ENCODE measurements at regions not wholly inside any gene's neighbourhood (a gene's known extent, or its start where the extent isn't known, plus 50 kb on each side); places are given as distances from the start of the nearest gene placed in this dataset.

DNA sequence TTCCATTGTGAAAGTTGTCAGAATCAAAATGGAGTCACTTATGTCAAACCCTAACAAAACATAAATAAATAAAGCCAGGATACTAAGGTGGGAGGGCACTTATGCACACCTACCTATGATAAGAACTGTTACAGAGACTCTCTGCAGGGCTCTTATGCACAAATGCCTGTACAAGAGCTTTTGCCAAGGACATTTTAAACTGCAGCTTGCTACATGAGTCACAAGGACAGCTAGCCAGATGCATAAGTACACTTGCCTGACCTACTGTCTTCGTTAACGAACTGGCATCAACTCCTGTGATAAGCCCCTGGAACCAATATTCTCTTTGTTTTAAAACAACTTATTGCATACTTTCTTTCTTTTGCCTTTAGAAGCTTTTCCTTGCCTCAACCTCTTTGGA is 152.9 kb upstream of the SPEF2 start:
- TF ChIP-seq ZNF274 (IDR thresholded peaks at IDR 0.05; ENCODE audit: low read depth, low read length) = no peak
- no peak overlapping the region for H3K4me3 ChIP-seq (ENCODE audit: low read length)

DNA sequence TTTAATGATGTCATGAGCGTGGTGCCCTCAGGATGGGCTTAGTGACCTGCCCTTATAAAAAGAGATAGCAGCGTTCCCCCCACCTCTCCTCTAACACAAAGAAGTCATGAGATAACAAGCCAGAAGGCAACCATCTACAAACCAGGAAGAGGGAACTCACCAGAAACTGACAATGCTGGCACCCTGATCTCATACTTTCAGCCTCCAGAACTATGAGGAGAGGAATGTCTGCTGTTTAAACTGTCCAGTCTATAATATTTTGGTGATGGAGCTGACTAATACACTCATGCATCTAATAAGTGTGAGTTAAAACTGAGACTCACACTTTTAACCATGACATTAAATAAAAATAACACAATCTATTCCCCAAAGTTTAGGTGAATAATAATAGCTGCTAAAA is 156.1 kb upstream of the SPEF2 start:
- TF ChIP-seq ZNF274 (IDR thresholded peaks at IDR 0.05; ENCODE audit: low read depth, low read length) = no peak
- H3K4me3 ChIP-seq (ENCODE audit: low read length) = no peak overlapping the region

DNA sequence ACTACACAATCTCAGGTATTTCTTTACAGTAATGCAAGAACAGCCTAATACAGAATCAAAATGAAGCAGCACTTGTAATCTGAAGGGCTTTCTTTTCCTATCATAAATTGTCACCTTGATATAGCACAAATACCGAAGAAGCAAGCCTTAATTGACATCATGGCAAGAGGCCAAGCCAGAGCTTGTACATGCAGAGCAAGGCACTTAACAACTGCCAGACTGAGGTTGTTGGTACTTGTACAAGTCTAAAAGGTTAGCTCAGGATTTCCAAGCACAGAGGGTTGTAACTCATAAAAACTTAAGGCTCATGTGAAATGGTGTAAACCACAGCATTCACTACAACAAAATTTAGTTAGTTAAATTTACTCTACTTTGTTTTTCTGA is 158.8 kb upstream of the SPEF2 start:
- no peak overlapping the region for H3K4me3 ChIP-seq (ENCODE audit: low read length)
- no peak for TF ChIP-seq ZNF274 (IDR thresholded peaks at IDR 0.05; ENCODE audit: low read depth, low read length)

GRCh38 chr5:35457912-35458823 is 159.5 kb upstream of the SPEF2 start:
- TF ChIP-seq ZNF274 (IDR thresholded peaks at IDR 0.05; ENCODE audit: low read depth, low read length) = no peak
- no peak overlapping the region for H3K4me3 ChIP-seq (ENCODE audit: low read length)

DNA sequence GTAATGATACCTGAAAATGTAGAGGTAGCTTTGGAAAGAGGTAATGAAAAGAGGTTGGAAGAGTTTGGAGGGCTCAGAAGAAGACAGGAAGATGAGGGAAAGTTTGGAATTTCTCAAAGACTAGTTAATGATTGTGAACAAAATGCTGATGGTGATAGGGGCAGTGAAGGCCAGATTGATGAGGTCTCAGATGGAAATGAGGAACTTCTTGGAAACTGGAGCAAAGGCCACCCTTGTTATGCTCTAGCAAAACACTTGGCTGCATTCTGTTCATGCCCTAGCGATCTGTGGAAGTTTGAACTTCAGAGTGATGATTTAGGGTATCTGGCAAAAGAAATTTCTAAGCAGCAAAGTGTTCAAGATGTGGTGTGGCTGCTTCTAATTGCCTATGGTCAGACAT is 161.2 kb upstream of the SPEF2 start:
- no peak for TF ChIP-seq ZNF274 (IDR thresholded peaks at IDR 0.05; ENCODE audit: low read depth, low read length)
- H3K4me3 ChIP-seq (ENCODE audit: low read length) = no peak overlapping the region

DNA sequence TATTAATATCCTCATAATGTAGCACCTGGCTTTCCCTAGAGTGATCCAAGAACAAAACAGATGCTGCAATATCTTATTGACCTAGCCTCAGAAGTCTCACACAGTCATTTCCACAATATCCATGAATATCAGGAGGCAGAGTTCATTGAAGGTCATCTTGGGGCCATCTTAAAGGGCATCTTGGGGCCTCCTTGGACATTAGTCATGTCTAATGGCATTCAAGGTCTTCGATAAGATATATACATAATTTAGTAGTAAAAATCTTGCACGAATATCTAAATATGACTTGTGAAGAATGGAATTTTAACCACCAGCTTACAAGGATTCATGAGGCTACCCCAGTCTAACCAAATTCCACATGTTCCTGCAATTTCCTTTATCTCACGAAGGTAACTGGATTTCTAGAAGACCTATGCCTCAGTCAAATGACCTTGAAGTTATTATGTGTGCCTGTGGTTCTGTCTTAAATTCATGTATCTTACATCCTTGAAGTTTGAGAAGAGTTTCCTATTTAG is 163.6 kb upstream of the SPEF2 start:
- no peak for TF ChIP-seq ZNF274 (IDR thresholded peaks at IDR 0.05; ENCODE audit: low read depth, low read length)
- no peak overlapping the region for H3K4me3 ChIP-seq (ENCODE audit: low read length)

DNA sequence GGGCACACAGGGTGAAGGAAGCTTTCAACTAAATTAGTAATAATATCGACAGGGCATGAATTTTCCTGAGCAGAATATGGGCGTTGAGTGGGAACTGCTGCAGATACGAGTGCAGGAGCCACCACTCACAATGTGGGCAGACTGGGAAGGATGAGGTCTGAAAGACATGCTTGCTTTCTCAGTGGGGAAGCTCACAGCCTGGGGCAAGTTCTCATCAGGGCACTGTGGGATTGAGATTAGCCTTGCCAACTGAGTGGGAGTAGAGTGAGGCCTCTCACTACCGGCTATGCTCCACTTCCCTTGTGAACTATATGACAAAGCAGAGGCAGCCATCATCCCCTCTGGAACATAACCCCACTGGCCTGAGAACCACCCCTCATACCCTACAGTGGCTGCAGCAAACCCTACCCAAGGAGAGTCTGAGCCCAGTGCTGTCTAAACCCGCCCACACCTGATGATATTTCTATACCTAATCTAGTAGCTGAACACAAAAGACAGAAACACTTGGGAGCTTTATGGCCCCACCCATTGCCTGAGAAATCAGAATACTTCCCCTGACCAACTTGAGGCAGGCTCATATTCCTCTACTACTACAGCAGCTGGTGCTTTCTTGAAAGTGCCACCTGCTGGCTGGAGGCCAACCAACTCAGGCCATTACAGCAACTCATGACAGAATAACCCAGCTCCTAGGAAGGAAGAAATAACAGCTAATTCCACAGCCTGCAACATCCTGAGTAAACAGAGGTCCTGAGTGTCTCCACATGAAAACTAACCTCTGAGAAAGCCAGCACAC is 173.7 kb upstream of the SPEF2 start:
- no peak for TF ChIP-seq ZNF274 (IDR thresholded peaks at IDR 0.05; ENCODE audit: low read depth, low read length)
- H3K4me3 ChIP-seq (ENCODE audit: low read length) = no peak overlapping the region

DNA sequence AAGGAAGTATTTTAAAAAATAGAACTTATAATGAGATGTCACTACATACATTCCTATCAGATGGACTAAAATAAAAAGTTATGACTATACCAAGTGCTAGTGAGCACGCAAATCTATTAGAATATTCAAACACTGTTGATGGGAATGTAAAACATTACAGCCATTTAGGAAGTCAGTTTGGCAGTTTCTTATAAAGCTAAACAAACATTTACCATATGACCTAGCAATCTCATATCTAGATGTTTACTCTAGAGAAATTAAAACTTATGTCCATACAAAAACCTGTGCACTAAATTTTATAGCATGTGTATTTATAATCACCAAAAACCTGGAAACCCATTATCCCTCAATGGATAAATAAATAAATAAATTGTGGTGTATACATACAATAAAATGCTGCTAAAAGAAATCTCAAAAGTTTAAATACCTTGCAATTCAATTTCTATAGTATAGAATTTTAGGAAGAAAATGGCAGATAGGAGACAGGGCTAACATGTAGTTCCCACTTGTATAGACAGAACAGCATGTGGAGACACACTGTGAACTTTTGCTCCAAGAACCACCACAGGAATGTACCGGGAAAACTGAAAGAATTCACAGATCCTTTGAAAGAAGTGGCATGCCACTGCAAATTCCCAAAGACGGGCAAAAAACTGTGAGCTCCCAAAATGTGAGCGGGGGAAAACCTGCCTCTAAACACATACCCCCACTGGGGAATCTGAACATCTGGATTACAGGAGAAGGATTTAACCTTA is 174.6 kb upstream of the SPEF2 start:
- no peak overlapping the region for H3K4me3 ChIP-seq (ENCODE audit: low read length)
- TF ChIP-seq ZNF274 (IDR thresholded peaks at IDR 0.05; ENCODE audit: low read depth, low read length) = no peak

DNA sequence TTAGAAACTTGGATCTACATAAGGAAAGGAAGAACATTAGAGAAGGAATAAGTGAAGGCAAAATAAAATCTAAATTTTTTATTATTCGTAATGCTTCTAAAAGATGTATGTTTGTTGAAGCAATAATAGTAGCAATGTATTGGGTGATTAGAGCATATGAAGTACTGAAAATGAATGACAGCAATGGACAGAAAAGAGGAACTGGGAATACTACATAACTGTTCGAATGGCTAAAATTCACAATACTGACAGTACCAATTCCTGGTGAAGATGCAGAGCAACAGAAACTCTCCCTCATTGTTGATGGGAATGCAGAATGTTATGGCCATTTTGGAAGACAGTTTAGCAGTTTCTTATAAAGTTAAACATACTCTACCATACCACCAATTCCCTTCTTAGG is 177.3 kb upstream of the SPEF2 start:
- H3K4me3 ChIP-seq (ENCODE audit: low read length) = no peak overlapping the region
- no peak for TF ChIP-seq ZNF274 (IDR thresholded peaks at IDR 0.05; ENCODE audit: low read depth, low read length)

DNA sequence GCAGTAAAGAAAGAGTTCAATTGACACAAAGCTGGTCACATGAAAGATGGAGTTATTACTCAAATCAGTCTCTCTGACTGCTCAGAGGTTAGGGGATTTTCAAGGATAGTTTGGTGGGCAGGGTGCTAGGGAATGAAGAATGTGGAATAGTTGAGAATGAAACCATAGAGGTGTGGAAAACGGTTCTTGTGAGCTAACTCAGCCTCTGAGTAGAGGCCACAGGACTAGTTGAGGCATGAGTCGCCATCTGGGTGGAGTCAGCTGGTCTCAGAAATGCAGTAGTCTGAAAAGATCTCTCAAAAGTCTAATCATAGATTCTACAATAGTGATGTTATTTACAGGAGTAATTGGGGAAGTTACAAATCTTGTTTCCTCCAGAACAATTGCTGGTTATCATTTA is 178.9 kb upstream of the SPEF2 start:
- H3K4me3 ChIP-seq (ENCODE audit: low read length) = no peak overlapping the region
- no peak for TF ChIP-seq ZNF274 (IDR thresholded peaks at IDR 0.05; ENCODE audit: low read depth, low read length)

DNA sequence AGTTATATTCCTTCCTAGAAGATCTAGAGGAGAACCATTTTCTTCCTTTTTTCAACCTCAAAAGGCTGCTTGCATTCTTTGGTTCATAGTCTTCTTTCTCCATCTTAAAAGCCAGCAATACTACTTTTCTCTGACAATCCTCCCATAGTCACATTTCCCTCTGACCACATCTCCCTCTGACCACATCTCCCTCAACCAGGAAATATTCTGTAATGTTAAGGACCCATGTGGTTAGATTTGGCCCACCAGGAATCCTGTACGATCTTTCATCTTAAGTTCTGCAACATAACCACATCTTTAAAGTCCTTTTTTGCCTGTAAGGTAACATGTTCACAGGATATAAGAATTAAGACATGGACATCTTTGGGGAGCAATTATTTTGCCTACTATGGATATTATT is 179.4 kb upstream of the SPEF2 start:
- no peak overlapping the region for H3K4me3 ChIP-seq (ENCODE audit: low read length)
- no peak for TF ChIP-seq ZNF274 (IDR thresholded peaks at IDR 0.05; ENCODE audit: low read depth, low read length)

GRCh38 chr5:35436400-35437057 is 181.1 kb upstream of the SPEF2 start:
- no peak for TF ChIP-seq ZNF274 (IDR thresholded peaks at IDR 0.05; ENCODE audit: low read depth, low read length)
- H3K4me3 ChIP-seq (ENCODE audit: low read length) = no peak overlapping the region

GRCh38 chr5:35430381-35431162 is 187.1 kb upstream of the SPEF2 start:
- no peak for TF ChIP-seq ZNF274 (IDR thresholded peaks at IDR 0.05; ENCODE audit: low read depth, low read length)

More at GRCh38 chr5:35430381-35431162, 187.1 kb upstream of the SPEF2 start:
- no peak overlapping the region for H3K4me3 ChIP-seq (ENCODE audit: low read length)
